Naive thymus-derived CD4-positive, alpha-beta T cell (primary cell): ENCODE measurements at regions not wholly inside any gene's neighbourhood (a gene's known extent, or its start where the extent isn't known, plus 50 kb on each side); places are given as distances from the start of the nearest gene placed in this dataset.

Source experiments
- ATAC-seq: fragments of 150-1000 bp; cut with Tn5 transposase; 2 replicates; pipeline ENCODE4 v1.10.0; 2021; ENCODE audit warnings: mild to moderate bottlenecking, moderate library complexity
- CTCF ChIA-PET: fragments of 350-600 bp; sonication (Branson Sonifier 250); formaldehyde crosslinking; loops from one replicate; lab custom pipeline; 2021; ENCODE audit warnings: antibody characterized with exemption; lab: Charles Lee
- POLR2A ChIA-PET: fragments of 350-600 bp; sonication (Branson Sonifier 250); formaldehyde crosslinking; loops from one replicate; lab custom pipeline; 2021; ENCODE audit warnings: antibody characterized with exemption, inconsistent platforms; lab: Charles Lee
- DNase-seq, 9 donors: peaks; one replicate each; pipeline versions ENCODE4 v3.0.0 to v3.0.0-alpha.2; 2020 to 2022; ENCODE audit warnings: mixed read lengths in 1 of 9
- H3K27ac ChIP-seq: one replicate; pipeline ENCODE4 v1.7.0; 2013; ENCODE audit warnings: mild to moderate bottlenecking, low read depth, low read length, moderate library complexity
- H3K27me3 ChIP-seq, 2 donors: one replicate each; pipeline ENCODE4 v1.7.0; 2013; ENCODE audit warnings: low read length in 2 of 2, mild to moderate bottlenecking in 2 of 2, moderate library complexity in 2 of 2; ENCODE audit not compliant: control insufficient read depth in 2 of 2, insufficient read depth in 2 of 2
- H3K36me3 ChIP-seq, 3 experiments: 1 replicate in 2 of 3; 2 replicates in 1 of 3; pipeline ENCODE4 v1.7.0; 2013; ENCODE audit warnings: low read length in 3 of 3, mild to moderate bottlenecking in 3 of 3, moderate library complexity in 1 of 3; ENCODE audit not compliant: insufficient read depth in 3 of 3, control insufficient read depth in 2 of 3
- H3K4me1 ChIP-seq, 2 donors: one replicate each; pipeline ENCODE4 v1.7.0; 2013; ENCODE audit warnings: low read length in 2 of 2, mild to moderate bottlenecking in 2 of 2, moderate library complexity in 1 of 2; ENCODE audit not compliant: control insufficient read depth in 2 of 2, insufficient read depth in 2 of 2
- H3K4me3 ChIP-seq: 2 replicates; pipeline ENCODE4 v1.7.0; 2013; ENCODE audit warnings: mild to moderate bottlenecking, low read length
- H3K9me3 ChIP-seq, 3 experiments: 1 replicate in 2 of 3; 2 replicates in 1 of 3; pipeline ENCODE4 v1.7.0; 2013; ENCODE audit warnings: low read length in 3 of 3; ENCODE audit not compliant: control insufficient read depth in 2 of 3
- H3K27ac Mint-ChIP-seq, 9 donors: one replicate each; pipeline ENCODE4 v1.8.0; 2020 to 2022; ENCODE audit warnings: mixed read lengths in 9 of 9, mild to moderate bottlenecking in 8 of 9, moderate library complexity in 5 of 9, inconsistent platforms in 2 of 9
- H3K27me3 Mint-ChIP-seq, 5 donors: one replicate each; pipeline ENCODE4 v1.8.0; 2021 to 2022; ENCODE audit warnings: mixed read lengths in 5 of 5, mild to moderate bottlenecking in 1 of 5
- H3K36me3 Mint-ChIP-seq, 5 donors: one replicate each; pipeline ENCODE4 v1.8.0; 2020 to 2022; ENCODE audit warnings: mixed read lengths in 5 of 5, mild to moderate bottlenecking in 3 of 5, inconsistent platforms in 1 of 5
- H3K4me1 Mint-ChIP-seq, 7 donors: one replicate each; pipeline ENCODE4 v1.8.0; 2020 to 2022; ENCODE audit warnings: mixed read lengths in 7 of 7, mild to moderate bottlenecking in 3 of 7, inconsistent platforms in 1 of 7
- H3K4me3 Mint-ChIP-seq, 10 donors: one replicate each; pipeline ENCODE4 v1.8.0; 2020 to 2022; ENCODE audit warnings: mild to moderate bottlenecking in 10 of 10, mixed read lengths in 10 of 10, moderate library complexity in 6 of 10, inconsistent platforms in 2 of 10
- H3K9me3 Mint-ChIP-seq, 11 donors: one replicate each; pipeline ENCODE4 v1.8.0; 2020 to 2022; ENCODE audit warnings: mixed read lengths in 11 of 11, mild to moderate bottlenecking in 4 of 11, inconsistent platforms in 1 of 11, moderate library complexity in 1 of 11
- intact Hi-C, 2 donors: fragments of 100-400 bp; cut with micrococcal nuclease; formaldehyde crosslinking; loops; one replicate each; pipeline ENCODE4 v1.15.1; 2023

- Mint-ChIP-seq H3K27me3 (peaks cover 0 to 36% (median 0%) of the 10 kb centered on the region in 5 donors), H3K4me1 (no peaks in the 10 kb centered on the region), H3K36me3 (peaks cover 0 to under 1% (median 0%) of the 10 kb centered on the region in 5 donors), H3K27ac (no peak overlapping the region), H3K9me3 (peaks cover 0 to 3% (median 0%) of the 10 kb centered on the region in 11 donors), H3K4me3 (no peak overlapping the region)
- POLR2A ChIA-PET = no interaction called here
- H3K4me3 ChIP-seq = no peak overlapping the region
- no peaks in the 10 kb centered on the region for H3K36me3 ChIP-seq
- no peak for DNase-seq
- ATAC-seq = no peak
- H3K9me3 ChIP-seq = no peaks in the 10 kb centered on the region
- CTCF ChIA-PET = interaction anchor here (0.5 to 1.2 kb wide), 2 partner anchors 80 to 290 kb away, joined by 3 read pairs; no protein-coding TSS in a partner anchor
- H3K27me3 ChIP-seq = no peaks in the 10 kb centered on the region
- no peak overlapping the region for H3K27ac ChIP-seq
- H3K4me1 ChIP-seq = no peaks in the 10 kb centered on the region
- intact Hi-C loops = no loop called here
These were observed 101.1 kb upstream of the IFNGR1 start for GRCh38 chr6:137320271-137320670.

GRCh38 chr6:137316626-137317025 lies 97.4 kb upstream of the IFNGR1 start:
- Mint-ChIP-seq H3K9me3 (peaks cover 0 to 1% (median 0%) of the 10 kb centered on the region in 11 donors), H3K36me3 (no peaks in the 10 kb centered on the region), H3K27me3 (peaks cover 0 to 28% (median 0%) of the 10 kb centered on the region in 5 donors), H3K4me3 (no peak overlapping the region), H3K27ac (no peak overlapping the region), H3K4me1 (peaks cover 0 to 5% (median 0%) of the 10 kb centered on the region in 7 donors)
- Histone ChIP-seq H3K9me3 (no peaks in the 10 kb centered on the region), H3K27ac (no peak overlapping the region), H3K36me3 (no peaks in the 10 kb centered on the region), H3K4me1 (no peaks in the 10 kb centered on the region), H3K4me3 (no peak overlapping the region), H3K27me3 (no peaks in the 10 kb centered on the region)
- ChIA-PET CTCF (no interaction called here), POLR2A (no interaction called here)
- intact Hi-C loops = no loop called here
- ATAC-seq (no peak), DNase-seq (no peak)

GRCh38 chr6:137315081-137315480 lies 95.9 kb upstream of the IFNGR1 start:
- H3K9me3 ChIP-seq = no peaks in the 10 kb centered on the region
- intact Hi-C loops = no loop called here
- Mint-ChIP-seq H3K9me3 (peaks cover 0 to 1% (median 0%) of the 10 kb centered on the region in 11 donors), H3K4me3 (no peak overlapping the region), H3K27ac (no peak overlapping the region), H3K27me3 (peaks cover 0 to 22% (median 0%) of the 10 kb centered on the region in 5 donors), H3K4me1 (peaks cover 0 to 5% (median 0%) of the 10 kb centered on the region in 7 donors), H3K36me3 (no peaks in the 10 kb centered on the region)
- ChIA-PET POLR2A (interaction anchor here (1.4 kb wide), 1 partner anchor 48 kb away, joined by 4 read pairs; no protein-coding TSS in a partner anchor), CTCF (interaction anchor here (0.8 to 2.9 kb wide), 8 partner anchors 10 to 660 kb away, joined by 3 to 22 read pairs (median 4); no protein-coding TSS in a partner anchor)
- H3K27me3 ChIP-seq = no peaks in the 10 kb centered on the region
- H3K36me3 ChIP-seq = no peaks in the 10 kb centered on the region
- H3K4me3 ChIP-seq = no peak overlapping the region
- ATAC-seq (peak; percentile 31), DNase-seq (no peak)
- no peak overlapping the region for H3K27ac ChIP-seq
- no peaks in the 10 kb centered on the region for H3K4me1 ChIP-seq

- H3K9me3 ChIP-seq = no peaks in the 10 kb centered on the region
- no peaks in the 10 kb centered on the region for H3K27me3 ChIP-seq
- peaks cover 0 to 1% (median 0%) of the 10 kb centered on the region in 11 donors for H3K9me3 Mint-ChIP-seq
- no peaks in the 10 kb centered on the region for H3K36me3 ChIP-seq
- ChIA-PET CTCF (interaction anchor here (0.6 to 2.9 kb wide), 13 partner anchors 10 to 688 kb away, joined by 3 to 22 read pairs (median 4); partner anchors contain the start of gene MAP3K5), POLR2A (interaction anchor here (1.4 kb wide), 1 partner anchor 47 kb away, joined by 4 read pairs; no protein-coding TSS in a partner anchor)
- no peaks in the 10 kb centered on the region for H3K36me3 Mint-ChIP-seq
- H3K4me3 ChIP-seq = no peak overlapping the region
- peaks cover 0 to 10% (median 3%) of the 10 kb centered on the region in 7 donors for H3K4me1 Mint-ChIP-seq
- H3K4me1 ChIP-seq = no peaks in the 10 kb centered on the region
- peak; percentile 9 to 57 (median 51) for DNase-seq
- intact Hi-C loops = loop anchor here (1.0 to 5.0 kb wide), 10 partner anchors 43 to 492 kb away; partner anchors contain the start of genes IFNGR1 (in 1 of the 2) and PEX7 (in 1 of the 2)
- peaks cover 0 to 22% (median 0%) of the 10 kb centered on the region in 5 donors for H3K27me3 Mint-ChIP-seq
- peak; percentile 90 for ATAC-seq
- no peak overlapping the region for H3K27ac ChIP-seq
- H3K27ac Mint-ChIP-seq = no peak overlapping the region
- no peak overlapping the region for H3K4me3 Mint-ChIP-seq
These were observed 95.0 kb upstream of the IFNGR1 start for GRCh38 chr6:137313928-137314855.

- no peak for DNase-seq
- Histone ChIP-seq H3K36me3 (no peaks in the 10 kb centered on the region), H3K27me3 (no peaks in the 10 kb centered on the region), H3K27ac (no peak overlapping the region), H3K4me1 (no peaks in the 10 kb centered on the region), H3K4me3 (no peak overlapping the region), H3K9me3 (no peaks in the 10 kb centered on the region)
- Mint-ChIP-seq H3K27ac (no peak overlapping the region), H3K4me1 (peaks cover 0 to 14% (median 5%) of the 10 kb centered on the region in 7 donors), H3K9me3 (peaks cover 0 to 1% (median 0%) of the 10 kb centered on the region in 11 donors), H3K27me3 (peaks cover 0 to 23% (median 0%) of the 10 kb centered on the region in 5 donors), H3K4me3 (no peak overlapping the region), H3K36me3 (no peaks in the 10 kb centered on the region)
- no peak for ATAC-seq
- ChIA-PET POLR2A (interaction anchor here (0.7 kb wide), 2 partner anchors 9 to 336 kb away, joined by 3 read pairs; no protein-coding TSS in a partner anchor), CTCF (interaction anchor here (0.6 to 2.9 kb wide), 5 partner anchors 12 to 689 kb away, joined by 3 to 22 read pairs (median 4); no protein-coding TSS in a partner anchor)
- intact Hi-C loops = loop anchor here in 1 of 2 donors (5.0 kb wide), 2 partner anchors 96 to 346 kb away; partner anchors contain the start of gene IFNGR1
These were observed 94.0 kb upstream of the IFNGR1 start for GRCh38 chr6:137313211-137313610.

- no peak overlapping the region for H3K4me3 Mint-ChIP-seq
- intact Hi-C loops = loop anchor here in 1 of 2 donors (5.0 kb wide), 2 partner anchors 95 to 345 kb away; partner anchors contain the start of gene IFNGR1
- no peak for ATAC-seq
These were observed 92.8 kb upstream of the IFNGR1 start for GRCh38 chr6:137311940-137312339.

More at GRCh38 chr6:137311940-137312339, 92.8 kb upstream of the IFNGR1 start:
- no peak overlapping the region for H3K4me3 ChIP-seq
- H3K27ac ChIP-seq = no peak overlapping the region
- peaks cover 0 to 1% (median 0%) of the 10 kb centered on the region in 11 donors for H3K9me3 Mint-ChIP-seq
- ChIA-PET CTCF (no interaction called here), POLR2A (no interaction called here)
- no peaks in the 10 kb centered on the region for H3K36me3 Mint-ChIP-seq
- no peak for DNase-seq
- no peak overlapping the region for H3K27ac Mint-ChIP-seq
- H3K36me3 ChIP-seq = no peaks in the 10 kb centered on the region
- H3K27me3 Mint-ChIP-seq = peaks cover 0 to 17% (median 0%) of the 10 kb centered on the region in 5 donors
- H3K4me1 Mint-ChIP-seq = peaks cover 0 to 14% (median 5%) of the 10 kb centered on the region in 7 donors
- no peaks in the 10 kb centered on the region for H3K9me3 ChIP-seq
- H3K4me1 ChIP-seq = no peaks in the 10 kb centered on the region
- H3K27me3 ChIP-seq = no peaks in the 10 kb centered on the region
